ENCODE measurements at regions not wholly inside any gene's neighbourhood (a gene's known extent, or its start where the extent isn't known, plus 50 kb on each side); places are given as distances from the start of the nearest gene placed in this dataset.

DNA sequence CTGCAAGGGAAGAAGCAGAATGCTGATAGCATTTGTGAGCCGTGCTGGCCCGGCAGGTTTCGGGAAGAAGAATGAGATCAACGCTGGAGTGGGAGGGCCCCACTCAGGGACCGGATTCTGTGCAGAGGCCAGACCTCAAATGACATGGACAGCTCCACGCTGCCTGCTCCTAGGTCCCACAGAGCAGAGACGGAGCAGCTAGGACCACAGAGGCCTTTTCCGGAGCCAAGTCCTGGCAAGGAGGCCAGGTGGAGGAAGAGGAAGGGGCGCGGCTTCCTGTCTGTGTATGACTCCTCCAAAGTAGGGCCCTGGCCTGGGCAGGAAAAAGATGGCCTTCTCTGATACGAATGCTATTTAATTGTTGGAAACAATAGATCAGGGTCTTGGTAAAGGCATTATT is 139.9 kb downstream of the LRRC30 start:
- TF ChIP-seq EED (IDR thresholded peaks at IDR 0.05; ENCODE audit: low read depth) (no peak), MXI1 (IDR thresholded peaks at IDR 0.05; ENCODE audit: low read depth, low read length) (no peak), POLR2AphosphoS5 (IDR thresholded peaks at IDR 0.05; ENCODE audit: low read length) (no peak)
- TF ChIP-seq, protein P1, sequence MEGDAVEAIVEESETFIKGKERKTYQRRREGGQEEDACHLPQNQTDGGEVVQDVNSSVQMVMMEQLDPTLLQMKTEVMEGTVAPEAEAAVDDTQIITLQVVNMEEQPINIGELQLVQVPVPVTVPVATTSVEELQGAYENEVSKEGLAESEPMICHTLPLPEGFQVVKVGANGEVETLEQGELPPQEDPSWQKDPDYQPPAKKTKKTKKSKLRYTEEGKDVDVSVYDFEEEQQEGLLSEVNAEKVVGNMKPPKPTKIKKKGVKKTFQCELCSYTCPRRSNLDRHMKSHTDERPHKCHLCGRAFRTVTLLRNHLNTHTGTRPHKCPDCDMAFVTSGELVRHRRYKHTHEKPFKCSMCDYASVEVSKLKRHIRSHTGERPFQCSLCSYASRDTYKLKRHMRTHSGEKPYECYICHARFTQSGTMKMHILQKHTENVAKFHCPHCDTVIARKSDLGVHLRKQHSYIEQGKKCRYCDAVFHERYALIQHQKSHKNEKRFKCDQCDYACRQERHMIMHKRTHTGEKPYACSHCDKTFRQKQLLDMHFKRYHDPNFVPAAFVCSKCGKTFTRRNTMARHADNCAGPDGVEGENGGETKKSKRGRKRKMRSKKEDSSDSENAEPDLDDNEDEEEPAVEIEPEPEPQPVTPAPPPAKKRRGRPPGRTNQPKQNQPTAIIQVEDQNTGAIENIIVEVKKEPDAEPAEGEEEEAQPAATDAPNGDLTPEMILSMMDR (IDR thresholded peaks at IDR 0.05 in 2 of 3, conservative IDR thresholded peaks at IDR 0.05 in 1 of 3; ENCODE audit: control insufficient read depth in 2 of 3, extremely low read depth in 1 of 3, insufficient read depth in 1 of 3, low read depth in 3 of 3, low read length in 3 of 3), result no peak
